Endothelial cell of umbilical vein (primary cell): ENCODE measurements at regions not wholly inside any gene's neighbourhood (a gene's known extent, or its start where the extent isn't known, plus 50 kb on each side); places are given as distances from the start of the nearest gene placed in this dataset.

Experiments
- BruUV-seq: library from RNA; stranded (reverse); fragments of 400-500 nt; replicated peaks from 2 replicates; lab custom pipeline; 2021; lab: Mats Ljungman, UMichigan
- CTCF ChIA-PET: fragments of 300-600, 350-600 bp; sonication (Branson Sonifier 250); formaldehyde crosslinking; loops from one replicate; lab custom pipeline; 2021; ENCODE audit warnings: antibody characterized with exemption, inconsistent platforms; lab: Charles Lee
- POLR2A ChIA-PET: fragments of 300-600, 350-600 bp; sonication (Branson Sonifier 250); formaldehyde crosslinking; loops from one replicate; lab custom pipeline; 2021; ENCODE audit warnings: antibody characterized with exemption, inconsistent platforms; lab: Charles Lee
- DNase-seq: peaks from one replicate; pipeline ENCODE4 v3.0.0-alpha.2; 2011; ENCODE audit warnings: low read depth, low spot score
- FAIRE-seq: peaks from 2 replicates; lab custom pipeline; 2011; peaks lifted over from hg19 to GRCh38; lab: Jason Lieb, UNC
- H2AFZ ChIP-seq: 2 replicates; pipeline ENCODE4 v1.6.0; 2012; ENCODE audit warnings: low read depth, low read length, control low read depth, inconsistent platforms
- H3K27ac ChIP-seq: 2 replicates; pipeline ENCODE4 v1.5.1; 2011; ENCODE audit warnings: low read depth, mild to moderate bottlenecking, control low read depth, low read length, moderate library complexity; ENCODE audit not compliant: insufficient read depth
- H3K27me3 ChIP-seq, 2 experiments: 2 replicates each; pipeline versions ENCODE4 v1.6.0 to v1.6.1; 2011; ENCODE audit warnings: low read length in 2 of 2, mixed read lengths in 1 of 2; ENCODE audit not compliant: control insufficient read depth in 2 of 2, insufficient read depth in 2 of 2
- H3K36me3 ChIP-seq, 2 experiments: 2 replicates in 1 of 2; 3 replicates in 1 of 2; pipeline ENCODE4 v1.5.1; 2011; ENCODE audit warnings: low read length in 2 of 2, mild to moderate bottlenecking in 1 of 2, moderate library complexity in 1 of 2; ENCODE audit not compliant: control insufficient read depth in 2 of 2, insufficient read depth in 2 of 2; ENCODE audit errors: extremely low read depth in 1 of 2
- H3K4me1 ChIP-seq: 3 replicates; pipeline ENCODE4 v1.5.1; 2011; ENCODE audit warnings: mild to moderate bottlenecking, low read length; ENCODE audit not compliant: control insufficient read depth, insufficient read depth; ENCODE audit errors: extremely low read depth
- H3K4me2 ChIP-seq: 2 replicates; pipeline ENCODE4 v1.6.1; 2011; ENCODE audit warnings: low read length, control low read depth, mixed read lengths; ENCODE audit not compliant: insufficient read depth
- H3K4me3 ChIP-seq, 3 experiments: fragments of 200-600 bp in 1 of 3; sonication (generic), shearing (Covaris generic) in 1 of 3; replicated peaks in 1 of 3; 2 replicates each; pipeline ENCODE4 v1.5.1; 2011 to 2016; ENCODE audit warnings: control low read depth in 3 of 3, low read length in 3 of 3, mild to moderate bottlenecking in 2 of 3, inconsistent platforms in 1 of 3, low read depth in 1 of 3, moderate library complexity in 1 of 3; ENCODE audit not compliant: insufficient read depth in 1 of 3
- H3K79me2 ChIP-seq: 2 replicates; pipeline ENCODE4 v1.6.0; 2012; ENCODE audit warnings: low read length, inconsistent platforms; ENCODE audit not compliant: control insufficient read depth, insufficient read depth
- H3K9ac ChIP-seq: replicated peaks from 2 replicates; pipeline ENCODE3; 2011; ENCODE audit warnings: low read length, control low read depth; ENCODE audit not compliant: insufficient read depth; ENCODE audit errors: extremely low read depth
- H3K9me1 ChIP-seq: replicated peaks from 3 replicates; pipeline ENCODE4 v1.6.0; 2011; ENCODE audit warnings: mild to moderate bottlenecking, low read length; ENCODE audit not compliant: control insufficient read depth, insufficient read depth; ENCODE audit errors: extremely low read depth
- H3K9me3 ChIP-seq: replicated peaks from 2 replicates; pipeline ENCODE4 v1.5.1; 2012; ENCODE audit warnings: low read length, inconsistent platforms; ENCODE audit not compliant: control insufficient read depth, insufficient read depth
- H4K20me1 ChIP-seq: replicated peaks from 2 replicates; pipeline ENCODE3; 2011; ENCODE audit warnings: mild to moderate bottlenecking, low read length; ENCODE audit not compliant: control insufficient read depth, insufficient read depth; ENCODE audit errors: extremely low read depth
- EZH2 ChIP-seq: IDR thresholded peaks from 2 replicates; pipeline ENCODE4 v1.6.1; 2012; ENCODE audit warnings: borderline replicate concordance, low read depth, mild to moderate bottlenecking, moderate library complexity, low read length, inconsistent platforms; ENCODE audit not compliant: severe bottlenecking
- FOS ChIP-seq: IDR thresholded peaks from 2 replicates; pipeline ENCODE4 v1.6.1; 2011; ENCODE audit warnings: mild to moderate bottlenecking, low read length, moderate library complexity, borderline replicate concordance; ENCODE audit not compliant: insufficient read depth
- GATA2 ChIP-seq: IDR thresholded peaks from 2 replicates; pipeline ENCODE4 v1.7.0; 2011; ENCODE audit warnings: low read depth, mild to moderate bottlenecking, moderate library complexity, mixed read lengths, low read length; ENCODE audit not compliant: insufficient read length, insufficient read depth
- JUN ChIP-seq: IDR thresholded peaks from 2 replicates; pipeline ENCODE4 v1.6.1; 2011; ENCODE audit warnings: borderline replicate concordance, low read depth; ENCODE audit not compliant: insufficient read length, insufficient read depth
- MAX ChIP-seq: IDR thresholded peaks from 2 replicates; pipeline ENCODE4 v1.6.1; 2011; ENCODE audit not compliant: insufficient read depth, insufficient read length
- MYC ChIP-seq: IDR thresholded peaks from one replicate; pipeline ENCODE4 v1.6.1; 2011; ENCODE audit warnings: mild to moderate bottlenecking, low read depth, low read length
- POLR2A ChIP-seq: IDR thresholded peaks from 2 replicates; pipeline ENCODE4 v1.6.1; 2012; ENCODE audit warnings: low read depth, mild to moderate bottlenecking, control low read depth, low read length
- POLR2AphosphoS5 ChIP-seq: IDR thresholded peaks from 2 replicates; pipeline ENCODE4 v1.6.1; 2012; ENCODE audit warnings: low read depth, mild to moderate bottlenecking, control low read depth, low read length, moderate library complexity; ENCODE audit not compliant: insufficient read depth
- dilution Hi-C: fragments of 300-500 bp; cut with MboI; formaldehyde crosslinking; loops from one replicate; pipeline ENCODE4 v1.15.0; 2019; ENCODE audit warnings: low sequenced_read_pairs; ENCODE audit not compliant: extremely low pct_ligation_motif_present
- intact Hi-C: fragments of 100-400 bp; cut with micrococcal nuclease; formaldehyde crosslinking; loops from one replicate; pipeline ENCODE4 v1.10.0; 2022
- TF ChIP-seq, protein P1 (sequence below), 2 donors: IDR thresholded peaks; 1 replicate in 1 of 2; 2 replicates in 1 of 2; pipeline ENCODE4 v1.5.1; 2011; ENCODE audit warnings: low read length in 2 of 2, mild to moderate bottlenecking in 2 of 2, moderate library complexity in 2 of 2, control low read depth in 1 of 2, inconsistent platforms in 1 of 2, low read depth in 1 of 2; ENCODE audit not compliant: insufficient read depth in 1 of 2; ENCODE audit errors: extremely low read depth in 1 of 2

GRCh38 chr14:31964490-31964889, 112.6 kb upstream of the ARHGAP5 start:
- H3K36me3 ChIP-seq = no peaks in the 10 kb centered on the region
- ChIA-PET POLR2A (no interaction called here), CTCF (no interaction called here)
- FAIRE-seq = no peak
- H3K9ac ChIP-seq = no peak overlapping the region
- no peak overlapping the region for H2AFZ ChIP-seq
- no peak overlapping the region for H3K4me2 ChIP-seq
- DNase-seq = no peak
- H4K20me1 ChIP-seq = no peaks in the 10 kb centered on the region
- no peak overlapping the region for H3K27ac ChIP-seq
- intact Hi-C loops (no loop called here), dilution Hi-C loops (no loop called here)
- no peaks in the 10 kb centered on the region for H3K27me3 ChIP-seq
- no peaks in the 10 kb centered on the region for H3K9me1 ChIP-seq
- no TSS peak for BruUV-seq
- no peaks in the 10 kb centered on the region for H3K9me3 ChIP-seq
- no peaks in the 10 kb centered on the region for H3K79me2 ChIP-seq
- no peak for TF ChIP-seq MAX
- TF ChIP-seq JUN = no peak
- TF ChIP-seq POLR2AphosphoS5 = no peak
- TF ChIP-seq GATA2 = no peak
- TF ChIP-seq POLR2A = no peak
- TF ChIP-seq, protein P1, sequence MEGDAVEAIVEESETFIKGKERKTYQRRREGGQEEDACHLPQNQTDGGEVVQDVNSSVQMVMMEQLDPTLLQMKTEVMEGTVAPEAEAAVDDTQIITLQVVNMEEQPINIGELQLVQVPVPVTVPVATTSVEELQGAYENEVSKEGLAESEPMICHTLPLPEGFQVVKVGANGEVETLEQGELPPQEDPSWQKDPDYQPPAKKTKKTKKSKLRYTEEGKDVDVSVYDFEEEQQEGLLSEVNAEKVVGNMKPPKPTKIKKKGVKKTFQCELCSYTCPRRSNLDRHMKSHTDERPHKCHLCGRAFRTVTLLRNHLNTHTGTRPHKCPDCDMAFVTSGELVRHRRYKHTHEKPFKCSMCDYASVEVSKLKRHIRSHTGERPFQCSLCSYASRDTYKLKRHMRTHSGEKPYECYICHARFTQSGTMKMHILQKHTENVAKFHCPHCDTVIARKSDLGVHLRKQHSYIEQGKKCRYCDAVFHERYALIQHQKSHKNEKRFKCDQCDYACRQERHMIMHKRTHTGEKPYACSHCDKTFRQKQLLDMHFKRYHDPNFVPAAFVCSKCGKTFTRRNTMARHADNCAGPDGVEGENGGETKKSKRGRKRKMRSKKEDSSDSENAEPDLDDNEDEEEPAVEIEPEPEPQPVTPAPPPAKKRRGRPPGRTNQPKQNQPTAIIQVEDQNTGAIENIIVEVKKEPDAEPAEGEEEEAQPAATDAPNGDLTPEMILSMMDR (IDR thresholded peaks at IDR 0.05; ENCODE audit: extremely low read depth in 1 of 2, insufficient read depth in 1 of 2, low read depth in 1 of 2, low read length in 2 of 2) = no peak
- no peak for TF ChIP-seq EZH2
- TF ChIP-seq MYC = no peak
- no peak for TF ChIP-seq FOS
- no peak overlapping the region for H3K4me3 ChIP-seq
- H3K4me1 ChIP-seq = no peaks in the 10 kb centered on the region
